HG02763 (cell line): ENCODE measurements at regions not wholly inside any gene's neighbourhood (a gene's known extent, or its start where the extent isn't known, plus 50 kb on each side); places are given as distances from the start of the nearest gene placed in this dataset.
"Not testable (repeated sequence)": the region's sequence is repeated elsewhere in the genome, so short reads cannot be mapped to it uniquely, and the experiment has no call there.

Experiments used
- ATAC-seq: cut with Tn5 transposase; IDR thresholded peaks from one replicate; pipeline ENCODE4 v1.9.1; 2021; ENCODE audit warnings: mild to moderate bottlenecking, moderate library complexity; ENCODE audit not compliant: unreplicated experiment

DNA sequence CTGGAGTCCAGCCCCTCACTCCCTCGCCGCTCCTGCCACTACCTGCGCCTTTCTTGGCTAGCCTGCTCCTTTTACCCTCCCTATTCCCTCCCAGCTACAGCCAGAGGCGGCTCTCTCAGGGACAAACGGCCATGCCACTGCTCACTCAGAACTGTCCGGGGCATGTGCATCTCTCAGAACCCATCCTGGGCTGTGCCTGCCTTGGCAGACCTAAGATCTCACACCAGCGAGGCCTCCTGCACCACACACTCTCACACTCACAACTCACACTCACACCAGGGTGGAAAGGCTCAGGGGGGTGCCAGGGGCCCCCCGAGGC, 180.3 kb downstream of the TMEM121 start:
- ATAC-seq: not testable (repeated sequence)

DNA sequence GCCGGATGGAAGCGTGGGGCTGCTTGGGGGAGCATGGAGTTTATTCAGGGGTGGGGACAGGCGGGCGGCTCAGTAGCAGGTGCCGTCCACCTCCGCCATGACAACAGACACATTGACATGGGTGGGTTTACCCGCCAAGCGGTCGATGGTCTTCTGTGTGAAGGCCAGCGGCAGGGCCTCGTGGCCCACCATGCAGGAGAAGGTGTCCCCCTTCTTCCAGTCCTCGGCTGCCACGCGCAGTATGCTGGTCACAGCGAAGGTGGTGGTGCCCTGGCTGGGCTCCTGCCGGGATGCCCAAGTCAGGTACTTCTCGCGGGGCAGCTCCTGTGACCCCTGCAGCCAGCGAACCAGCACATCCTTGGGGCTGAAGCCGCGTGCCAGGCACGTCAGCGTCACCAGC, 180.7 kb downstream of the TMEM121 start:
- ATAC-seq: not testable (repeated sequence)

DNA sequence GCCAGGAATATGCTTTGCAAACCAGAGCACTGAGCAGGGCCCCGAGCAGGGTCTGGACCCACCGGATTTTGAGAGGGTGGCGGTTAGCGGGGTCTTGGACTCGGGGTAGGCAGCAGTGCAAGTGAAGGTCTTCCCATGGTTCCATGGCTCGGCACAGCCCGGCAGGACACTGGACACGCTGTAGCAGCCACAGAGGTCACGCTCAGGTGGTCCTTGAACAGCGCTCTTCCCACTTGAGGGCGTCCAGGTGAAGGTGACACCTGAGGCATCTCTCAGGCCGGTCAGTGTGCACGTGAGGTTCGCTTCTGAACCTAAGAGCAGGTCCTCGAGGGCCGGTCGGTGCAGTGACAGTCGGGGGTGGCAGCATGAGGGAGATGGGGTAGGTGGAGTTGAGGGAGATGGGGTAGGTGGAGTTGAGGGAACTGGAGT, 181.4 kb downstream of the TMEM121 start:
- ATAC-seq: not testable (repeated sequence)

DNA sequence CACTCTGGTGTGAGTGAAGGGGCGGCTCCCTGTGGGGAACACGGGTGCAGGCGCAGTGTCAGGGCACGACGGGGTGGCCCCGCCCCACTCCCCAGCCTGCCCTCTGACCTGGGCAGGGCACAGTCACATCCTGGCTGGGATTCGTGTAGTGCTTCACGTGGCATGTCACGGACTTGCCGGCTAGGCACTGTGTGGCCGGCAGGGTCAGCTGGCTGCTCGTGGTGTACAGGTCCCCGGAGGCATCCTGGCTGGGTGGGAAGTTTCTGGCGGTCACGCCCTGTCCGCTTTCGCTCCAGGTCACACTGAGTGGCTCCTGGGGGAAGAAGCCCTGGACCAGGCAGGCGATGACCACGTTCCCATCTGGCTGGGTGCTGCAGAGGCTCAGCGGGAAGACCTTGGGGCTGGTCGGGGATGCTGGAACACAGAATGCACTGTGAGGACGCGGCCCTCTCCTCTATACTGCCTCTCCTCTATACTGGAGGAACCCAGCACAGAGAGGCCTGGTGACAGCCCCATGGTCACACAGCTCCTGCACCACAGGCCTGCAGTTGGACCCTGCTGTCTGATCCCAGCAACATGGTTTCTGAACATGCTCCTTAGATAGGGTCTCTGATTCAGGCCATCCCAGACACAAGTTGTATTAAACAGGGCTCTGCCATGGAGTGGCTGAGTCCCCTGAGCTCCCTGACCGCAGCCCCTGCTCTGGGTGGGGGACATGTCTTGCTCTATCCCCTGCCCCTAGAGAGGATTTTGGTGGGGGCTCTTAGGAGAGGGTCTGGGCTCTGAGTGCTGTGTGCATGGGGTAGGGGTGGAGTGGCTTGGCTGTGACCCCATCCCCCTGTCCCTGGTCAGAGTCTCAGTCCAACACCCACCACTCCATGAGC, 182.1 kb downstream of the TMEM121 start:
- not testable (repeated sequence) for ATAC-seq

DNA sequence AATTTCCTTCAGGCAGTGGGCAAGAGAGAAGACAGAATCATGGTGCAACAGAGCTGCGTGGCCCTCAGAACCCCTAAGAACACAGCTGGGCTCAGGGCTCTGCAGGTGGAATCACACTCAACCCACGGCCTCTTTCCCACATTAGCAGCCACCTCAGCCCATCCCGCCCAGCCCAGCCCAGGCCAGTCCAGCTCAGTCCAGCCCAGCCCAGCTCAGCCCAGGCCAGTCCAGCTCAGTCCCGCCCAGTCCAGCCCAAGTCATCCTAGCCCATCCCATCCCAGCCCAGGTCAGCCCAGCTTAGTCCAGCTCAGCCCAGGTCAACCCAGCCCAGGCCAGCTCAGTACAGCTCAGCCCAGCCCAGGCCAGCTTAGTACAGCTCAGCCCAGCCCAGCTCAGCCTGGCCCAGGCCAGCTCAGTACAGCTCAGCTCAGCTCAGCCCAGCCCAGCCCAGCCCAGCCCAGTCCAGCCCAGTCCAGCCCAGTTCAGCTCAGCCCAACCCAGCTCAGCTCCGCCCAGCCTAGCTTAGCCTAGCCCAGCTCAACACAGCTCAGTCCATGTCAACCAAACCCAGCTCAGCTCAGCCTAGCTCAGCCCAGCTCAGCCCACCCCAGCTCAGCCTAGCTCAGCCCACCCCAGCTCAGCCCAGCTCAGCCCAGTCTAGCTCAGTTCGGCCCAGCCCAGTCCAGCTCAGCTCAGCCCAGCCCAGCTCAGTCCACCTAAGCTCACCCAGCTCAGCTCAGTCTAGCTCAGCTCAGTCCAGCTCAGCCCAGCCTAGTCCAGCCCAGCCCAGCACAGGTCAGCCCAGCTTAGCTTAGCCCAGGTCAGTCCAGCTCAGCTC, 183.1 kb downstream of the TMEM121 start:
- no peak for ATAC-seq

DNA sequence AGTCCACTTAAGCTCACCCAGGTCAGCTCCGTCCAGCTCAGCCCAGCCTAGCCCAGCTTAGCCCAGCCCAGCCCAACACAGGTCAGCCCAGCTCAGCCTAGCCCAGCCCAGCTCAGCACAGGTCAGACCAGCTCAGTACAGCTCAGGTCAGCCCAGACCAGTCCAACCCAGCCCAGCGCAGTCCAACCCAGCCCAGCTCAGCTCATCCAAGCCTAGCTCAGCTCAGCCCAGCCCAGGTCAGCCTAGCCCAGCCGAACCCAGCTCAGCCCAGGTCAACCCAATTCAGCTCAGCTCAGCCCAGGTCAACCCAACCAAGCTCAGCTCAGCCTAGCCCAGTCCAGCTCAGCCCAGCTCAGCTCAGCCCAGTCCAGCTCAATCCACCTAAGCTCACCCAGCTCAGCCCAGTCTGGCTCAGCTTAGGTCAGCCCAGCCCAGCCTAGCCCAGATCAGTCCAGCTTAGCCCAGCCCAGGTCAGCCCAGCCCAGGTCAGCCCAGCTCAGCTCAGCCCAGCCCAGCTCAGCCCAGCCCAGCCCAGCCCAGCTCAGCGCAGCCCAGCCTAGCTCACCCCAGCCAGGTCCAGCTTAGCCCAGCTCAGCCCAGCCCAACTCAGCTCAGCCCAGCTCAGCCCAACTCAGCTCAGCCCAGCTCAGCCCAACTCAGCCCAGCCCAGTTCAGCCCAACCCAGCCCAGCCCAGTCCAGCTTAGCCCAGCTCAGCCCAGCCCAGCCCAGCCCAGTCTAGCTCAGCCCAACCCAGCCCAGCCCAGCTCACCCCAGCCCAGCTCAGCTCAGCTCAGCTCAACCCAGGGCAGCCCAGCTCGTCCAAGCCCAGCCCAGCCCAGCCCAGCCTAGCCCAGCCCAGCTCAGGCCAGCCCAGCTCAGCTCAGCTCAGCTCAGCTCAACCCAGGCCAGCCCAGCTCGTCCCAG, 184.0 kb downstream of the TMEM121 start:
- no peak for ATAC-seq

DNA sequence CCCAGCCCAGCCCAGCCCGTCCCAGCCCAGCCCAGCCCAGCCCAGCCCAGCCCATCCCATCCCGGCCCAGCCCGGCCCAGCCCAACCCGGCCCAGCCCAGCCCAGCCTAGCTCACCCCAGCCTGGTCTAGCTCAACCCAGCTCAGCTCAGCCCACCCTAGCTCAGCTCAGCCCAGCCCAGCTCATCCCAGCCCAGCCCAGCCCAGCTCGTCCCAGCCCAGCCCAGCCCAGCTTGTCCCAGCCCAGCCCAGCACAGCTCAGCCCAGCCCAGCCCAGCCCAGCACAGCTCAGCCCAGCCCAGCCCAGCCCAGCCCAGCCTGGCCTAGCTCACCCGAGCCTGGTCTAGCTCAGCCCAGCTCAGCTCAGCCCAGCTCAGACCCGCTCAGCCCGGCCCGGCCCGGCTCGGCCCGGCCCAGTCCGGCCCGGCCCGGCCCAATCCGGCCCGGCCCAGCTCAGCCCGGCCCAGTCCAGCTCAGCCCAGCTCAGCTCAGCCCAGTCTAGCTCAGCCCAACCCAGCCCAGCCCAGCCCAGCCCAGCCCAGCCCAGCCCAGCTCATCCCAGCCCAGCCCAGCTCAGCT, 184.7 kb downstream of the TMEM121 start:
- ATAC-seq: no peak

DNA sequence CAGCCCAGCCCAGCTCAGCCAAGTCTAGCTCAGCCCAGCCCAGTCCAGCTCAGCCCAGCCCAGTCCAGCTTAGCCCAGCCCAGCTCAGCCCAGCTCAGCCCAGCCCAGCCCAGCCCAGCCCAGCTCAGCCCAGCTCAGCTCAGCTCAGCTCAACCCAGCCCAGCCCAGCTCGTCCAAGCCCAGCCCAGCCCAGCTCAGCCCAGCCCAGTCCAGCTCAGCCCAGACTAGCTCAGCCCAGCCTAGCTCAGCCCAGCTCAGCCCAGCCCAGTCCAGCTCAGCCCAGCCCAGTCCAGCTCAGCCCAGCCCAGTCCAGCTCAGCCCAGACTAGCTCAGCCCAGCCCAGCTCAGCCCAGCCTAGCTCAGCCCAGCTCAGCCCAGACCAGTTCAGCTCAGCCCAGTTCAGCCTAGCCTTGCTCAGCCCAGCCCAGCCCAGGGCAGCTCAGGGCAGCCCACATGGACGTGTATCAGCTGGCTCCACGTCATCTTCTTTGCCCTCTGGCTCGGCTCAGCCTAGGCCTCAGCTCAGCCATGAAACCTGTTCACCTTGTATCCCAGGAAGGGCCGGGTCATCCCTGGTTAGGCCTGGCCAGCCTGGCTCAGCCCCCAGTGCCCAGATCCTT, 185.6 kb downstream of the TMEM121 start:
- no peak for ATAC-seq

DNA sequence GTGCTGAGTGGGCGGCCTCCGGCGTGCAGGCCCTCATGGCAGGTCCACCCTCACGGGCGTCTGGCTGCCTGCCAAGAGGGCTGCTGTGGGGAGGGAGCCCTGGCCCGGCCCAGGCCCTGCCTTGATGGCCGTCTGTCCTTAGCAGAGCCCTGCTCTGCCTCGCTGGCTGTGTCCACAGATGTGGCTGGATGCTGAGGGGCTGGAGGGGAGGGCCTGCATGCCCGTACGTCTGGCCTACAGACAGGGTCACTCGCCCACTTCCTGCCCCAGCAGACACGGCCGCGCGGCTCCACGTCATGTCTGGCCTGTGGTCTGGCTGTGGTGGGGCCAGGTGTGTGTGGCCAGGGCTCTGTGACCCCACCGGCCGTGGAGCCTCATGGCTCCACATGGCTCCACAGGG, 186.3 kb downstream of the TMEM121 start:
- ATAC-seq: not testable (repeated sequence)

DNA sequence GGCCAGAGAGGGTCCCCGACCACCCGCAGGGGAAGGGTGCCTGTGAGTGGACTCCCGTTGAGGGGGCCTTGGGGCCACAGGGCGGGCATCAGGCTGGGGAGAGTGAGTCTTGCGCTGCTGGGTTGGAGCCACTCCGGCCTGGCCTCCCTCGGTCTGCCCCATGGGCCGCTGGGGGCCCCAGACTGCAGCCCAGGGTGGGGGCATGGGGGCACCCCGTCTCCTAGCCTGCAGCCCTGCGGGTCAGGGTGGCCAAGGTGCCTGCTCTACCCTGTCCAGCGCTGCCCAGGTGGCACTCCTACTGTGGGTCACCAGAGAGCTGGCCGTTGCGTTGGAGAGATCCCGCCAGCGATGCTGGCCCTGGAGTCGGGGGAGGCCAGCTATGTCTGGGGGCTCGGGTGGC, 186.8 kb downstream of the TMEM121 start:
- not testable (repeated sequence) for ATAC-seq

DNA sequence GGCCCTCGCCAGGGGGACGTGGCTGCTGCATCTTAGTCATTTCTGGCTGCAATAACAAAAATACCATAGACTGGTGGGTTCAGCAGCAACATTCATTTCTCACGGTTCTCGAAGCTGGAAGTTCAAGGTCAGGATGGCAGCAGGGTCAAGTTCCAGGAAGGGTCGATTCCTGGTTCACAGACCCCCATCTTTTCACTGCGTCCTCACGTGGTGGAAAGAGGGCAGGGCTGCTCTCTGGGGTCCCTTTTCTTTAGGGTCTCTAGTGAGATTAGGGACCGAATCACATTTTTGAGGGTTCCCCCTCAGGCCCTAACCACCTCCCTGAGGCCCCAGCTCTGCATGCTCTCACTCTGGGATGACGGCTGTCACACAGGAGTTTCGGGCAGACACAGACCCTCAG, 187.5 kb downstream of the TMEM121 start:
- ATAC-seq: not testable (repeated sequence)

DNA sequence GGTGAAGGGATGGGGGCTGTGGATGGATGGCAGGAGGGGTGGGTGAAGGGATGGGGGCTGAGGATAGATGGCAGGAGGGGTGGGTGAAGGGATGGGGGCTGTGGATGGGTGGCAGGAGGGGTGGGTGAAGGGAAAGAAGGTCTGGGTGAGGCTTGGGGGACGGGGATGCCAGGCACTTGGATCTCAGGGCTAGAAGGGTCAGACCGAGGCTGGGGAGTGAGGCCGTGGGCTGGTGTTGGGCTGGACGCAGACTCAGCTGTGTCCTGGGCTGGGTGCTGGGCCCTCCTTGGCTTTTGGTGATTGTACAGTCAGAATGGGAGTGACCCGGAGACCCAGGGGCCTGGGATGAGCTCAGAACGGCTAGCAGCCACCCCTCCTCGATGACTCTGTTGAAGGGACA, 192.4 kb downstream of the TMEM121 start:
- not testable (repeated sequence) for ATAC-seq

DNA sequence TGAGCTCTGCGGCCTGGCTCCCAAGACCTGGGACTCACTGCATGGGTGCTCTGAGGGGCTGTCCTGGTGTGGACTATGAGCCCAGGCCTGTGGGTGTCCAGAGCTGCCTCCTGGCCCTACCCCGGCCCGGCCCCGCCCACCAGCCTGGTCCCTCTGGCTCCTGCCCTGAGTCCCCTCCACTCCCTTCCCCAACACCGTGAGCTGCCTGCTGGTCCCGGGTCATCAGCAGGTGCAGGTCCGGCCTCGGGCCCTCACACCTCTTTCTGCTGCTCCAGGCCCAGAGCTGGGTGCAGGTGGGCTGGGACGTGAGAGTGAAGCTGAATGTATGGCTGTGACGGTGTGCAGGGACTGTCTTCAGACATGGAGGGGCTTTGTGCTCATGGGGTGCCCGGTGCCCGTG, 193.7 kb downstream of the TMEM121 start:
- not testable (repeated sequence) for ATAC-seq

DNA sequence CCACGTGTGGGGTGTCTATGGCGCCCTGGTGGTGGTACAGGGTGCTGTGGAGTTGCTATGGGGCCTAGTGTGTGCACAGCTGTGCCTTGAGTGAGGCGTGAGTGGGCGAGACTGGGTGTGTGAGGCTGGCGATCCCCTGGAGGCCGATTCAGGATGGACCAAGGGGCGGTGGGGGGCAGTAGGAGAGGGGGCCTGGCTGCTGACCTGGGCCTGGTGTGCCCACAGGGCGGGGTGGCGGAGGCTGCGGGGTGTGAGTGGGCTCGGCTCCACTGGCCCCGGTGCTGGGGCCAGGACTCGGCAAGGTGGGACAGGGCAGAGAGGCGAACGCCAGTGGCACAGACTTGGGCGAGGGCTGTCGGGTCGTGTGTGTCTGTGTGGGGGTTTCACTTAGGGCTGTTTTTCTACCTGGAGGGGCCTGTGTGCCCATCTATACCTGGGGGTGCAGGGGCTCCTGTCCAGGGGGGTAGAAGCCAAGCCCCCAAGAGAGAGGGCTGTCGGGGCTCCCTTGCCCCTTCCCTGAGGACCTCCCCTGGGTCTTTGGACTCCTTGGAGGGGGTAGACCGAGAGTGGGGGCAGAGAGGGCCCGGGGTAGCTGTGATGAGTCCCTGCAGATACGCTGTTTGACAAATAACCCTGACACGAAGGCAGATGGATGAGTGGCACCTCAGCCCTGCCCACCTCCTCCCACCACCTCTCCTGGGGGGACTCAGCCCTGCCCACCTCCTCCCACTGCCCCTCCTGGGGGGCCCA, 194.6 kb downstream of the TMEM121 start:
- not testable (repeated sequence) for ATAC-seq

DNA sequence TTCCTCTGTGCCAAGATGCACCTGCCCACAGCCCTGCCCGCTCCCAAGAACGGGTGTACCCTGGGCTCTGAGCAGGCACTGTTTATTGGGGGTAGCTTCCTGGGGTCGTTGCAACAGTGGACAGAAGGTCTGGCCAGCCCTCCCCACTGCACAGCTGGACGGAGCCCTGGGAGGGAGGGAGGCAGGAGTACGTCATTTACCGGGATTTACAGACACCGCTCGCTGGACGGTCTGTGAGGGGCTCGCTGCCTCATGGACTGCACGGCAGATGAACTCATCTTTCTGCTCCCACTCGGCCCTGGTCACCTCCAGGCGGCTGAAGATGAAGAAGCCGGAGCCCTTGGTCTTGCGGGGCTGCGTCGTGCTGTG, 195.2 kb downstream of the TMEM121 start:
- ATAC-seq: not testable (repeated sequence)

DNA sequence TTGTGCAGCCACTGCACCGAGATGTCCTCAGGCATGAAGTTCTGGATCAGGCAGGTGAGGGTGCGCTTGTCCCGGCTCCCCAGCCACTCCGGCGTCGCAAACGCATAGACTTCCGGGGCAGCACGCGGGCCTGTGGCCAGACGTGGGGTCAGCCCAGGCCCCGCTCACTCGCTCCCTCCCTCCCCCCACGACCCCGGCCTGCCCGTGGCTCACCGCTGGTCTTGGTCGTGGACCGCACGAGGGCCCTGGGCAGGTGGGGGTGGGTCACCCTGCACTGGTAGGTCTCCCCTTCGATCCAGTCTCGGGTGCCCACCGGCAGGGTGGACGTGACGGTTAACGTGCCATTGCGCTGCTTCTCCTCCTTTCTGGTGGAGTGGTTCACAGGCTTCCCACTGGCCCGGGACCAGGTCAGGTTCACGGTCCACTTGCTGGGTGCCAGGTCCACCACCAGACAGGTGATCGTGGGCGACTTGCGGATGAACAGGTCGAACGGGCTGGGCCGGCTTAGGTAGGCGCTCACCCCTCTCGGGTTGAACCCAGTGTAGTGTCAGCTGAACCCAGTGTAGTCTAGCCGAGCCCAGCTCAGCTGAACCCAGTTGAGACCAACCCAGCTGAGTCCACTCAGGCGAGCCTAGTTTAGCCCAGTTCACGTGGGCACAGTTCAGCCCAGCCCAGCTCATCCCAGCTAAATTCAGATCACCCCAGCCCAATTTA, 195.8 kb downstream of the TMEM121 start:
- ATAC-seq: not testable (repeated sequence)

DNA sequence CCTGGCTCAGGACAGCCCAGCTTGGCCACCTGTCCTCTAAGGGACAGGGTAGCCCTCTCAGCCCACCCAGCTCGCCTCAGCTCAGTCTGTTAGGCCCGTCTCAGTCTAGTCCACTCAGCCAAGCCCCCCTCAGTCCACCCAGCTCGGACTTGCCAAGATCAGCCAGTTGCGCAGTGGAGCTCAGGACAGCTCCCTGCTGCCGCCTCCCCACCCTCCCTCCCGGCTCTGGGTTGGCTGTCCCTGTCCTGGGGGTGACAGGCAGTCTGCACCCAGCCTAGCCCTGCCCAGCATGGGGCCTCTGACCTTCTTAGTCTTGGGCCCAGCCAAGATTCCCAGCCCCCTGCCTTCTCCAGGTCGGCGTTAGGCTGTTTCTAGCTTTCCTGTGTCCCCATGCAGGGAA, 196.9 kb downstream of the TMEM121 start:
- ATAC-seq: not testable (repeated sequence)

DNA sequence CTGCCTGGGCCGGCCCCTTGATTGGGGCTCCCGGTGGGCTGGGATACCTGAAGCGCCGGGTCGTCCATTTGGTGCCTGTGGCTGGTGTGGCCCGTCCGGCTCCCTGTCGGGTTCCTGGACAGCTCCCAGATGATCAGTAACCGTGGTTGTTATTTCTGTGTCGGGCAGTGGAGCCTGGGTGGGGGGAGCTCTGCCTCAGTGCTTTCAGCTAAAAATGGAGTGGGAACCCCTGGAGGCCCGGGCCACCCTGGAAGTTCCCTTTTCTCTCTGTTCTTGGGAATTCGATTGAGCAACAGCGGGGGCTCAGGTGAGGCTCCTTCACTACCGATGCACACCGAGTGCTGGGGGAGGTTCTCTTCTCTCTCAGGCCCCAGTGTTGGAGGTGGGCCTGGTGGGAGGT, 197.4 kb downstream of the TMEM121 start:
- ATAC-seq: not testable (repeated sequence)
